CD4-positive, alpha-beta memory T cell (primary cell): ENCODE measurements at regions not wholly inside any gene's neighbourhood (a gene's known extent, or its start where the extent isn't known, plus 50 kb on each side); places are given as distances from the start of the nearest gene placed in this dataset.
A peak's percentile ranks its signal among the peaks of the same experiment; 100 is the strongest.

Experiments
- CTCF ChIA-PET: fragments of 350-600 bp; sonication (Branson Sonifier 250); formaldehyde crosslinking; loops from one replicate; lab custom pipeline; 2021; ENCODE audit warnings: inconsistent platforms; ENCODE audit not compliant: partially characterized antibody; lab: Charles Lee
- POLR2A ChIA-PET: fragments of 350-600 bp; sonication (Branson Sonifier 250); formaldehyde crosslinking; loops from one replicate; lab custom pipeline; 2021; ENCODE audit not compliant: partially characterized antibody; lab: Charles Lee
- DNase-seq, 5 donors: peaks; one replicate each; pipeline versions ENCODE4 v3.0.0 to v3.0.0-alpha.2; 2020 to 2022; ENCODE audit warnings: mixed read lengths in 1 of 5
- H3K27ac ChIP-seq: one replicate; pipeline ENCODE4 v1.7.0; 2013; ENCODE audit warnings: low read depth, low read length
- H3K27me3 ChIP-seq: 2 replicates; pipeline ENCODE4 v1.7.0; 2013; ENCODE audit warnings: mild to moderate bottlenecking, low read length, moderate library complexity; ENCODE audit not compliant: insufficient read depth
- H3K36me3 ChIP-seq: 2 replicates; pipeline ENCODE4 v1.7.0; 2013; ENCODE audit warnings: mild to moderate bottlenecking, low read length, moderate library complexity; ENCODE audit not compliant: insufficient read depth
- H3K4me1 ChIP-seq: 2 replicates; pipeline ENCODE4 v1.7.0; 2013; ENCODE audit warnings: mild to moderate bottlenecking, low read length, moderate library complexity; ENCODE audit not compliant: insufficient read depth
- H3K4me3 ChIP-seq, 2 donors: one replicate each; pipeline ENCODE4 v1.7.0; 2013; ENCODE audit warnings: low read length in 2 of 2, mild to moderate bottlenecking in 1 of 2
- H3K9me3 ChIP-seq, 2 donors: one replicate each; pipeline ENCODE4 v1.7.0; 2013; ENCODE audit warnings: low read length in 2 of 2, control low read depth in 1 of 2; ENCODE audit not compliant: control insufficient read depth in 1 of 2
- H3K27ac Mint-ChIP-seq, 7 donors: one replicate each; pipeline ENCODE4 v1.8.0; 2020 to 2021; ENCODE audit warnings: mixed read lengths in 7 of 7, mild to moderate bottlenecking in 6 of 7, inconsistent platforms in 3 of 7, moderate library complexity in 3 of 7
- H3K27me3 Mint-ChIP-seq, 2 donors: one replicate each; pipeline ENCODE4 v1.8.0; 2020 to 2021; ENCODE audit warnings: mixed read lengths in 2 of 2
- H3K36me3 Mint-ChIP-seq, 2 donors: one replicate each; pipeline ENCODE4 v1.8.0; 2020 to 2021; ENCODE audit warnings: mixed read lengths in 2 of 2, inconsistent platforms in 1 of 2, mild to moderate bottlenecking in 1 of 2
- H3K4me1 Mint-ChIP-seq, 4 donors: one replicate each; pipeline ENCODE4 v1.8.0; 2020 to 2021; ENCODE audit warnings: mixed read lengths in 4 of 4, mild to moderate bottlenecking in 1 of 4
- H3K4me3 Mint-ChIP-seq, 8 donors: one replicate each; pipeline ENCODE4 v1.8.0; 2020 to 2021; ENCODE audit warnings: mixed read lengths in 8 of 8, mild to moderate bottlenecking in 7 of 8, moderate library complexity in 6 of 8, inconsistent platforms in 3 of 8
- H3K9me3 Mint-ChIP-seq, 8 donors: one replicate each; pipeline ENCODE4 v1.8.0; 2020 to 2021; ENCODE audit warnings: mixed read lengths in 8 of 8, mild to moderate bottlenecking in 5 of 8, inconsistent platforms in 3 of 8, moderate library complexity in 1 of 8
- intact Hi-C: fragments of 100-400 bp; cut with micrococcal nuclease; formaldehyde crosslinking; loops from one replicate; pipeline ENCODE4 v1.15.1; 2023

- Mint-ChIP-seq H3K36me3 (no peaks in the 10 kb centered on the region), H3K27me3 (peaks cover 6 to 9% of the 10 kb centered on the region in 2 donors), H3K9me3 (no peaks in the 10 kb centered on the region), H3K27ac (no peak overlapping the region), H3K4me3 (no peak overlapping the region), H3K4me1 (no peaks in the 10 kb centered on the region)
- ChIA-PET CTCF (no interaction called here), POLR2A (no interaction called here)
- Histone ChIP-seq H3K4me1 (no peaks in the 10 kb centered on the region), H3K27ac (no peak overlapping the region), H3K36me3 (no peaks in the 10 kb centered on the region), H3K27me3 (no peaks in the 10 kb centered on the region), H3K9me3 (no peaks in the 10 kb centered on the region), H3K4me3 (no peak overlapping the region)
- no peak for DNase-seq
- intact Hi-C loops, result no loop called here
These were observed 134.6 kb upstream of the ECI2 start for GRCh38 chr6:4270001-4270400.

DNA sequence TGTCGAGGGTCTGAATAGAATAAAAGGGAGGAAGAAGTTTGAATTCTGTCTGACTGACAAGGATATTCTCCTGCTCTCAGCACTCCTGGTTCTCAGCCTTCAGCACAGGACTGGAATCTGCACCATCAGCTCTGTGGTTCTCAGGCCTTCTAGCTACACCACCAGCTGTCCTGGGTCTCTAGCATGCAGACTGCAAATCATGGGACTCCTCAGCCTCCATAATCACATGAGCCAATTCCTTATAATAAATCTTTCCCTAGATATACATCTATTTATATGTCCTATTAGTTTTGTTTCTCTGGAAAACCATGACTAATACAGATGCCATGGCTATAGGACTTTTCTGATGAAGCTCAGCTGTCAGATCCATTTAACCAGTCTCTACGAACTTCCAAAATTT, 132.8 kb upstream of the ECI2 start:
- ChIA-PET POLR2A (no interaction called here), CTCF (no interaction called here)
- Mint-ChIP-seq H3K4me1 (no peaks in the 10 kb centered on the region), H3K9me3 (peaks cover 0 to 2% (median 0%) of the 10 kb centered on the region in 8 donors), H3K27me3 (peaks cover 8 to 9% of the 10 kb centered on the region in 2 donors), H3K4me3 (no peak overlapping the region), H3K36me3 (no peaks in the 10 kb centered on the region), H3K27ac (peak overlapping the region in 1 of 7 donors; percentile 10)
- Histone ChIP-seq H3K4me3 (no peak overlapping the region), H3K27me3 (no peaks in the 10 kb centered on the region), H3K4me1 (no peaks in the 10 kb centered on the region), H3K27ac (no peak overlapping the region), H3K9me3 (no peaks in the 10 kb centered on the region), H3K36me3 (no peaks in the 10 kb centered on the region)
- DNase-seq, result no peak
- intact Hi-C loops, result no loop called here

GRCh38 chr6:4265740-4266139, 130.4 kb upstream of the ECI2 start:
- Mint-ChIP-seq H3K4me3 (no peak overlapping the region), H3K4me1 (no peaks in the 10 kb centered on the region), H3K36me3 (no peaks in the 10 kb centered on the region), H3K27me3 (peaks cover 5 to 9% of the 10 kb centered on the region in 2 donors), H3K9me3 (peaks cover 0 to 2% (median 0%) of the 10 kb centered on the region in 8 donors), H3K27ac (no peak overlapping the region)
- Histone ChIP-seq H3K36me3 (no peaks in the 10 kb centered on the region), H3K27ac (no peak overlapping the region), H3K9me3 (no peaks in the 10 kb centered on the region), H3K4me3 (no peak overlapping the region), H3K4me1 (no peaks in the 10 kb centered on the region), H3K27me3 (no peaks in the 10 kb centered on the region)
- DNase-seq, result no peak
- intact Hi-C loops, result no loop called here
- ChIA-PET CTCF (no interaction called here), POLR2A (no interaction called here)

DNA sequence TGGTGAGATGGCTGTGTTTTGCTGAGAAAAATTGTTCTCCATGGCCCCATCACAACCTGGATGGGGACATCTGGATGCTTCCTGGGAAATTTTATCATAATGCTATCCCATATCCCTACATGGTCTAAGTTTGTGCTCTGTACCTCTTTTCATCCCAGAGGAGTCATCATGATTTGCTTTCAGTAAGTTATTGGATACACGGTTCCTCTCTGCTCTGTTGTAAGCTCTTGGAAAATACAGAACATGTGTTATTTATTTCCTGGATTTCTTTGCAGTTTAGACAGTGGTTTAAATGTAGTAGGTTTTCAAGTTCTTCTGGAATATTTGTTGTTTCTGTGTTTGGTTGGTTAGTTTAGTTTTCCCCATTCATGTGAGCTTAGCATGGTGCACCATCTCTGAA, 129.2 kb upstream of the ECI2 start:
- H3K27ac Mint-ChIP-seq, result no peak overlapping the region
- DNase-seq, result no peak
- H3K9me3 Mint-ChIP-seq, result peaks cover 0 to 2% (median 0%) of the 10 kb centered on the region in 8 donors
- Histone ChIP-seq H3K9me3 (no peaks in the 10 kb centered on the region), H3K4me3 (no peak overlapping the region), H3K36me3 (no peaks in the 10 kb centered on the region), H3K4me1 (no peaks in the 10 kb centered on the region), H3K27ac (no peak overlapping the region), H3K27me3 (no peaks in the 10 kb centered on the region)
- no peaks in the 10 kb centered on the region for H3K4me1 Mint-ChIP-seq
- ChIA-PET POLR2A (no interaction called here), CTCF (no interaction called here)
- H3K27me3 Mint-ChIP-seq, result peaks cover 6 to 8% of the 10 kb centered on the region in 2 donors
- no peaks in the 10 kb centered on the region for H3K36me3 Mint-ChIP-seq
- intact Hi-C loops, result no loop called here
- H3K4me3 Mint-ChIP-seq, result no peak overlapping the region

DNA sequence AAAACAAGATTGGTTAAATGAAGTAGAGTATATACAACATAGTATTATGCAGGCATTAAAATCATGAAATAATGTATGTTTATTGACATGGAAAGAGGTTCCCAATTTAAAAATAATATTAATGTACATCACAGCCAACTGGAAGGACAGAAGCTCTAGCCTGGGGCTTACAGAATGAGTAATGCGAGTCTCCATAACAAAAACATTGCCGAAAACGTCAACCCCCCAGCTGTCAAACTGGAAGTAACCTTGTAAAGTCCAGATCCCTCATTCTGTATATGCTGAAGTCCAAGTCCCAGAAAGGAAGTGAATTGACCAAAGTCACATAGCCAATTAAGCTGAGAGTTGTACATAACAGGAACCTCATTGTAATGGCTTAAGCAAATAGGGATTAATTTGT, 128.7 kb upstream of the ECI2 start:
- H3K36me3 Mint-ChIP-seq, result no peaks in the 10 kb centered on the region
- no peak overlapping the region for H3K27ac Mint-ChIP-seq
- Histone ChIP-seq H3K4me1 (no peaks in the 10 kb centered on the region), H3K9me3 (no peaks in the 10 kb centered on the region), H3K4me3 (no peak overlapping the region), H3K36me3 (no peaks in the 10 kb centered on the region), H3K27ac (no peak overlapping the region), H3K27me3 (no peaks in the 10 kb centered on the region)
- DNase-seq, result no peak
- no peak overlapping the region for H3K4me3 Mint-ChIP-seq
- peaks cover 6 to 8% of the 10 kb centered on the region in 2 donors for H3K27me3 Mint-ChIP-seq
- ChIA-PET CTCF (no interaction called here), POLR2A (no interaction called here)
- intact Hi-C loops, result no loop called here
- H3K9me3 Mint-ChIP-seq, result peaks cover 0 to 2% (median 0%) of the 10 kb centered on the region in 8 donors
- no peaks in the 10 kb centered on the region for H3K4me1 Mint-ChIP-seq

DNA sequence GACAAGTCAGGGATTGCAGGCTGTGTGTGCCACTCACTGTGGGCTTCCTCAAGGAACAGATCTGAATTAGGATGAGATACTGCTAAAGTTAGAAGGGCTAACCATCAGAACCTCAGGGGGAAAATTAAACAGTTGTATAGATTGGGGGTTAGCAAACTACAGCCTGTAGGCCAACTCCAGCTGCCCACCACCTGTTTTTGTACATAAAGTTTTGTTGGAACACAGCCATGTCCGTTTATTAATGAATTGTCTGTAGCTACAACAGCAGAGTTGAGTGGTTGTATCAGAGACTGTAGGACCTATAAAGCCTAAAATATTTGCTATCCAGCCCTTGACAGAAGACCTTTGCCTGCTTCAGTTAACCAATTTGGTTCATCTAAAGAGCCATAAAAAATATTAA, 127.2 kb upstream of the ECI2 start:
- CTCF ChIA-PET, result no interaction called here
- H3K4me3 Mint-ChIP-seq, result peak overlapping the region in 1 of 8 donors; percentile 22

GRCh38 chr6:4259391-4259790, 124.0 kb upstream of the ECI2 start:
- intact Hi-C loops, result no loop called here
- Mint-ChIP-seq H3K36me3 (no peaks in the 10 kb centered on the region), H3K4me3 (no peak overlapping the region), H3K27ac (no peak overlapping the region), H3K27me3 (peaks cover 4 to 5% of the 10 kb centered on the region in 2 donors), H3K9me3 (peaks cover 0 to 2% (median 0%) of the 10 kb centered on the region in 8 donors), H3K4me1 (no peaks in the 10 kb centered on the region)
- Histone ChIP-seq H3K36me3 (no peaks in the 10 kb centered on the region), H3K9me3 (no peaks in the 10 kb centered on the region), H3K4me1 (no peaks in the 10 kb centered on the region), H3K27ac (no peak overlapping the region), H3K4me3 (no peak overlapping the region), H3K27me3 (no peaks in the 10 kb centered on the region)
- ChIA-PET POLR2A (no interaction called here), CTCF (interaction anchor here (0.9 kb wide), 1 partner anchor 46 kb away, joined by 3 read pairs; no protein-coding TSS in a partner anchor)
- DNase-seq, result no peak

More for the DNA sequence above, 127.2 kb upstream of the ECI2 start:
- intact Hi-C loops, result no loop called here
- Histone ChIP-seq H3K27me3 (no peaks in the 10 kb centered on the region), H3K9me3 (no peaks in the 10 kb centered on the region), H3K4me1 (no peaks in the 10 kb centered on the region), H3K4me3 (no peak overlapping the region), H3K27ac (no peak overlapping the region), H3K36me3 (no peaks in the 10 kb centered on the region)
- POLR2A ChIA-PET, result no interaction called here
- Mint-ChIP-seq H3K36me3 (no peaks in the 10 kb centered on the region), H3K4me1 (no peaks in the 10 kb centered on the region), H3K27ac (no peak overlapping the region), H3K9me3 (peaks cover 0 to 2% (median 0%) of the 10 kb centered on the region in 8 donors), H3K27me3 (peaks cover 7 to 9% of the 10 kb centered on the region in 2 donors)
- no peak for DNase-seq

DNA sequence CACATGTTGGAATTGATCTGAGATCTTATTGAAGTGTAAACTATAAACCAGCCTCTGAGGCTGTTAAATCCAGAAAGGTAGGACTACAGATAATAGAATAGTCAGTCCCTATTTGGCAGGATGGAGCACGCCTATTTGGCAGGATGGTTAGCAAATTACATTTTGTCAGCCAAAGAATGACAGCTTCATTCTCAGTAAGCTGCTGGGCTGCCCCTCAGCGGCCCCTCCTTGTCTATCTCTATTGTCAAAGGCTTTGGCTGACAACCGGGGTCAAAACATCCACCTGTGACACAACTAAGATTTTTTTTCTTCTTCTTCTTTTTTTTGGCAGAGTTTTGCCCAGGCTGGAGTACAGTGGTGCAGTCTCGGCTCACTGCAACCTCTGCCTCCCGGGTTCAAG, 123.4 kb upstream of the ECI2 start:
- Histone ChIP-seq H3K9me3 (no peaks in the 10 kb centered on the region), H3K36me3 (no peaks in the 10 kb centered on the region), H3K27ac (no peak overlapping the region), H3K4me1 (no peaks in the 10 kb centered on the region), H3K4me3 (no peak overlapping the region), H3K27me3 (no peaks in the 10 kb centered on the region)
- intact Hi-C loops, result no loop called here
- Mint-ChIP-seq H3K27ac (no peak overlapping the region), H3K4me3 (no peak overlapping the region), H3K4me1 (no peaks in the 10 kb centered on the region), H3K36me3 (no peaks in the 10 kb centered on the region), H3K27me3 (peaks cover 4 to 8% of the 10 kb centered on the region in 2 donors), H3K9me3 (peaks cover 0 to 2% (median 0%) of the 10 kb centered on the region in 8 donors)
- POLR2A ChIA-PET, result no interaction called here
- DNase-seq, result no peak
- CTCF ChIA-PET, result interaction anchor here (0.9 kb wide), 1 partner anchor 46 kb away, joined by 3 read pairs; no protein-coding TSS in a partner anchor
